GM13977 (cell line): ENCODE measurements at regions not wholly inside any gene's neighbourhood (a gene's known extent, or its start where the extent isn't known, plus 50 kb on each side); places are given as distances from the start of the nearest gene placed in this dataset.
"Not testable (repeated sequence)": the region's sequence is repeated elsewhere in the genome, so short reads cannot be mapped to it uniquely, and the experiment has no call there.

ENCODE experiments used
- DNase-seq: peaks from one replicate; pipeline ENCODE4 v3.0.0; 2012; ENCODE audit warnings: low spot score
- CTCF ChIP-seq: IDR thresholded peaks from 2 replicates; pipeline ENCODE4 v1.5.1; 2012; ENCODE audit warnings: mild to moderate bottlenecking, control low read depth; ENCODE audit not compliant: insufficient read depth; ENCODE audit errors: extremely low read depth, missing control alignments
- in situ Hi-C: fragments of 300-500 bp; cut with MboI; formaldehyde crosslinking; loops from one replicate; pipeline ENCODE4 v1.12.0; 2022; ENCODE audit warnings: low sequenced_read_pairs, low pct_unique_long_range_greater_than_20kb, mixed read lengths, inconsistent platforms; ENCODE audit not compliant: unreplicated experiment

DNA sequence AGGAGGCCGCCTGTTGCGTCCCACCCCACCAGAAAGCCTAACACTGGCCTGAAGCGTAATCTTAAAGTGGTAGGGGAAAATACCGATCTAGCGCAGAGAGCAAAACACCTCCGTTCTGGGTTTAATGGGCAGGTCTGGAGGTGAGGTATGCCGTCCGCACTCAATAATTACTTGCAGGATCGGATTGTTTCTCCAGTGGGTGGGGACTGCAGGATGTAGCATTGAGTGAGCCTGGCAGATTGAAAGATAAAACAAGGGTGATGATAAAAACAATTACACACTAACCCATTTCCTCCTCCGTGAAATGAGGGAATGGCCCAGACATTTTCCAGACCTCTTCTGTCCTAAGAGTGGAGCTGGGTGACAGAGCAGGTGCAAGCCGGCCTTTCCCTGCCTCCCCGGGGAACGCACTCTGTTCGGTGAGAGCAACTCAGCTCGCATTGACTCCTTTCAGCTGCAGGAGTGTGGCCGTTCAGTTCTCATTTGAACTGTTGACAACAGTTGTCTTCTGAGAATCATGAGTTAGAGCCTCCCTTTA is 110.2 kb upstream of the DOCK9 start:
- DNase-seq = no peak
- in situ Hi-C loops = no loop called here
- TF ChIP-seq CTCF = no peak

GRCh38 chr13:99093997-99094396 is 106.7 kb upstream of the UBAC2 start:
- DNase-seq = no peak
- no peak for TF ChIP-seq CTCF
- in situ Hi-C loops = no loop called here

DNA sequence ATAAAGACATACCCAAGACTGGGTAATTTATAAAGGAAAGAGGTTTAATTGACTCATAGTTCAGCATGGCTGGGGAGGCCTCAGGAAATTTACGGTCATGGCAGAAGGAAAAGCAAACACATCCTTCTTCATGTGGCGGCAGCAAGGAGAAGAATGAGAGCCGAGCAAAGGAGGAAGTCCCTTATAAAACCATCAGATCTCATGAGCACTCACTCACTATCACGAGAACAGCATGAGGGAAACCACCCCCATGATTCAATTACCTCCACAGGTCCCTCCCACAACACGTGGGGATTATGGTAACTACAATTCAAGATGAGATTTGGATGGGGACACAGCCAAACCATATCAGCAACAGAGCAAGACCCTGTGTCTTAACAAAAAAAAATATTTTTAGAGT is 98.8 kb upstream of the UBAC2 start:
- in situ Hi-C loops, DNase-seq: not testable (repeated sequence)

DNA sequence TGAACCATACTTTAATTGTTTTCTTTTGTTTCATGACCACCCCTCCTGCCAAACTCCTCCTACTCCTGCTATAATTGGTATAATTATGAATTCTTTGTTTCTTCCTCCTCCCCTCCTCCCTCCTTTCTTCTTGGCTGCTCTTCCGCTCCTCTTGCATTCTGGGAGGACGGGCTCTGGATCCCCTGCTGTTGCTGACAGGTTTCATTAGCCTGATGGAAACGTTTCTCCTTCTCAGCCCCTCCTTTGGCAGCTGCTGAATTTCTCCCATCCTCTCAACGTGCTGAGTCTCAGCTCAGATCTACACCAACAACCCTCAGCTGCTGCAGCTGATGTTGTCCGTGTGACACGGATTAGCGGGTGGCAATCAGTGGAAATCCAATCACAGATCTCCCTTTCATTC is 97.1 kb upstream of the UBAC2 start:
- in situ Hi-C loops = no loop called here
- DNase-seq = no peak
- TF ChIP-seq CTCF = no peak

DNA sequence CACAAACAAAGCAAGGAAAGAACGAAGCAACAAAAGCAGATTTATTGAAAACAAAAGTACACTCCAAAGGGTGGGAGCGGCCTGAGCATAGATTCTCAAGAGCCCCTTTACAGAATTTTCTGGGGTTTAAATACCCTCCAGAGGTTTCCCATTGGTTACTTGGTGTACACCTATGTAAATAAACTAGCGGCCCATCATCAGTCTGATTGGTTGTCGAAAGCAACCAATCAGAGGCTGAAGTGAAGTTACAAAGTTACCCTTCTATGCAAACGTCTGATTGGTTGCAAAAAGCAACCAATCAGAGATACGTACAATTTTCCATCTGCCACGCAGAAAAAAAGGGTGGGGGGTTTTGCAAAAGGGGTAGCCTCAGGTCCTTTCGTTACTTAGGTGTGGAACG is 96.3 kb upstream of the UBAC2 start:
- DNase-seq = no peak
- in situ Hi-C loops = no loop called here
- TF ChIP-seq CTCF = no peak

DNA sequence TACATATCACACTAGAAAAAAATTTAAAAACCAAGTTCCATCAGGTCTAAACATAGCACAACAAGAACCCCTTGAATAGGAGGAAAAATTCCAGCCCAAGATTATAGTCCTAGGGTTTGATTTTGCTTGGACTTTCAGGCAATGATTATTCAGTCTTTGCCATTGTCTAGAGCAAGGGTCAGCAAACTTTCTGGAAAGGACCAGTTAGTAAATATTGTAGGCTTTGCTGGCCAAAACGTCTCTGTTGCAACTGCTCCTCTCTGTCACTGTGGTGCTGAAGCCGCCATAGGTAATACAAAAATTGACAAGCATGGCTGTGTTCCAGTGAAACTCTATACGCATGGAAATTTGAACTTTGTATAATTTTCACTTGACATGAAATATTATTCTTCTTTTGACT is 95.5 kb upstream of the UBAC2 start:
- in situ Hi-C loops = no loop called here
- TF ChIP-seq CTCF = no peak
- no peak for DNase-seq

GRCh38 chr13:99113351-99113750 is 87.3 kb upstream of the UBAC2 start:
- in situ Hi-C loops = no loop called here
- DNase-seq = no peak
- TF ChIP-seq CTCF = no peak
